ENCODE measurements at regions not wholly inside any gene's neighbourhood (a gene's known extent, or its start where the extent isn't known, plus 50 kb on each side); places are given as distances from the start of the nearest gene placed in this dataset.

- Mint-ChIP-seq H3K4me1 (ENCODE audit: low read depth) (no peaks in the 10 kb centered on the region), H3K27ac (no peak overlapping the region), H3K9me3 (no peaks in the 10 kb centered on the region), H3K36me3 (ENCODE audit: low read depth) (no peaks in the 10 kb centered on the region), H3K27me3 (ENCODE audit: insufficient read depth) (peaks cover 7% of the 10 kb centered on the region), H3K4me3 (no peak overlapping the region)
- DNase-seq (ENCODE audit: low spot score): no peak
- intact Hi-C loops (cut with micrococcal nuclease): no loop called here
Measured at GRCh38 chr6:144877118-144877517, 592.0 kb downstream of the UTRN start.

DNA sequence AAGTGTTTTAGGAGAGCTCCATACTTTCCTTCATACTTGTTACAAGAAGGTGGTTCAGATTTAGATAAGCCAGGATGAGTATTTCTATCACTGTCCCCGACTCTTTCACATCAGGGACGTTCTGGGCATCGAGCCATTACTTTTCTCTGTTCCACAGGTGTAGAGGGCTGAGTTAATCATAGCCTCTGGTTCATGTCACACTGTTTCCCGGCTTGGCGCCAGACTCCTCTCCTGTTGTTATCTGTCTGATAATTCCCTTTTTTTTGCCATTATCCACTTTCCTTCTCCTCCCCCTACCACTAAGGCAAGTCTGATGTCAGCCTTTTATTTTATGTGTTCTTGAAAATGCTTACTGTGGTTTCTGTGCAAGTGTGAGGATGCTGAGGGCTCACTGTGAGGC, 593.4 kb downstream of the UTRN start:
- H3K4me3 Mint-ChIP-seq: no peak overlapping the region
- H3K36me3 Mint-ChIP-seq (ENCODE audit: low read depth): no peaks in the 10 kb centered on the region
- intact Hi-C loops (cut with micrococcal nuclease): no loop called here
- no peaks in the 10 kb centered on the region for H3K4me1 Mint-ChIP-seq (ENCODE audit: low read depth)
- no peaks in the 10 kb centered on the region for H3K9me3 Mint-ChIP-seq
- H3K27ac Mint-ChIP-seq: no peak overlapping the region
- no peak for DNase-seq (ENCODE audit: low spot score)
- H3K27me3 Mint-ChIP-seq (ENCODE audit: insufficient read depth): peaks cover 7% of the 10 kb centered on the region

DNA sequence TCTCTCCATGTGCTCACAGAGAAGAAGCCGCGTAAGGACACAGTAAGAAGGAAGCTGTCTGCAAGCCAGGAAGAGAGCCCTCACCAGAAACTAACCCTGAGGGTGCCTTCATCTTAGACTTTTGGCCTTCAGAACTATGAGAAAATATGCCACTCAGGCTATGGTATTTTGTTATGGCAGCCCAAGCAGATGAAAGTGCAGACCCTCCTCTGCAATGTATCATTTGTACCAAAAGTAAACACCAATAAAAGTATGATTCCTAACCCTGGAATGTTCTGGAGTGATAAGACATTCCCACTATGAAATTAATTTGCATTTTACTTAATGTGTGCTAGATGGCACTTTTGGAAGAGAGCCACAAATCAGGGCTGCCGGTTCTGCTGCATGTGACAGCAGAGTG, 594.3 kb downstream of the UTRN start:
- Mint-ChIP-seq H3K27me3 (ENCODE audit: insufficient read depth) (peaks cover 7% of the 10 kb centered on the region), H3K4me1 (ENCODE audit: low read depth) (no peaks in the 10 kb centered on the region), H3K36me3 (ENCODE audit: low read depth) (no peaks in the 10 kb centered on the region), H3K4me3 (no peak overlapping the region), H3K9me3 (no peaks in the 10 kb centered on the region), H3K27ac (no peak overlapping the region)
- DNase-seq (ENCODE audit: low spot score): no peak
- intact Hi-C loops (cut with micrococcal nuclease): no loop called here

GRCh38 chr6:144882425-144882824, 597.3 kb downstream of the UTRN start:
- H3K9me3 Mint-ChIP-seq: no peaks in the 10 kb centered on the region
- no peaks in the 10 kb centered on the region for H3K36me3 Mint-ChIP-seq (ENCODE audit: low read depth)
- no peak for DNase-seq (ENCODE audit: low spot score)
- no peak overlapping the region for H3K4me3 Mint-ChIP-seq
- H3K27ac Mint-ChIP-seq: no peak overlapping the region
- peaks cover 12% of the 10 kb centered on the region for H3K27me3 Mint-ChIP-seq (ENCODE audit: insufficient read depth)
- intact Hi-C loops (cut with micrococcal nuclease): no loop called here
- H3K4me1 Mint-ChIP-seq (ENCODE audit: low read depth): no peaks in the 10 kb centered on the region

DNA sequence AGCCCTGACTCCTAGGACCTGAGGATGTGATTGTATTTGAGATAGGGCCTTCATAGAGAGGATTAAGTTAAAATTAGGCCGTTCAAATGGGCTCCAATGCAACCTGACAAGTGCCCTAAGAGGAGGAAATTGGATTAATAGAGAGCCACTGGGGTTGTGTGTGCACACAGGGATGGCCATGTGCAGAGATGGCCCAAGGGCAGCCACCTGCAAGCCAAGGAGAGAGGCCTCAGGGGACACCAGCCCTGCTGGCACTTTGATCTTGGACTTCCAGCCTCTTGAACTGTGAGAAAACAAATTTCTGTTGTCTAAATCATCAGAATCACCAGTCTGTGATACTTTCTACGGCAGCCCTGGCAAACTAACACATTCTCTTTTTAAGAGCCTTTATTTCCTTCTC, 598.8 kb downstream of the UTRN start:
- no peaks in the 10 kb centered on the region for H3K36me3 Mint-ChIP-seq (ENCODE audit: low read depth)
- DNase-seq (ENCODE audit: low spot score): no peak
- H3K27me3 Mint-ChIP-seq (ENCODE audit: insufficient read depth): peaks cover 12% of the 10 kb centered on the region
- H3K27ac Mint-ChIP-seq: no peak overlapping the region
- no peaks in the 10 kb centered on the region for H3K4me1 Mint-ChIP-seq (ENCODE audit: low read depth)
- H3K9me3 Mint-ChIP-seq: no peaks in the 10 kb centered on the region
- no peak overlapping the region for H3K4me3 Mint-ChIP-seq
- intact Hi-C loops (cut with micrococcal nuclease): no loop called here

DNA sequence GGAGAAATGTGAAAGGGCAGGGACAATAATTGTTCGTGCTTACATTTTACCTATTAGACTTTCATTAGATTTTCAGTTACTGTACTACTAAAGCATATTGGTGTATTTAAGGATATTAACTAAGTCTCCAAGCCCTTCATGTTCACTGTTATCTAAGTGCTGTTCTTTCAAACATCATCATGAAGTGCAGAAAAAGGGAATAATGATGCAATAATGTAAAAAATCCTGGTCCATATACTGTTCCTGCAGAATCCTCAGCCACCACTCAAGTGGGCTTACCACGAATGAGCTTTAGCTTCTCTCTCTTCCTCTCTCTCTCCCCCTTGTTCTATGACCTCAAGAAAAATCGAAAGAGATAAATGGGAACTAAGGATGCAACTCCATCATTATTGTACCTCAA, 600.7 kb downstream of the UTRN start:
- H3K4me3 Mint-ChIP-seq: no peak overlapping the region

DNA sequence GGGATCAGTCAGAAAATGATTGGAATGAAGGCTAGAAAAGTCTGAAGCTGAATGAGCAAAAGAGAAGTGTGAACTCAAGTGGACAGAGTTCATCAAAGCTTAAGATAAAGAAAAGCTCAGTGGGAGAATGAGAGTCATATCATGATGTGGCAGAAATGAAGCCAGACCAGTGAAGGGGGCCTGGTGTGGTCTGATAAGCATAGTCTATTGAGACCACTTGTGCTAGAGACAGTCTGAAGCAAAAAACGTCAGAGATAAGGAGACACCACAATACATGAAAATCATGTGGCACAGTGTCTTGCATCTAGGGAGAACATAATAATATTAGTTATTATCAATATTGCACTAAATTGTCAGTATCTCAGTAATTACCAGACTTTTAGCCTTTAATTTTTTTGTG, 601.5 kb downstream of the UTRN start:
- no peaks in the 10 kb centered on the region for H3K9me3 Mint-ChIP-seq
- no peak overlapping the region for H3K27ac Mint-ChIP-seq
- H3K36me3 Mint-ChIP-seq (ENCODE audit: low read depth): no peaks in the 10 kb centered on the region
- H3K27me3 Mint-ChIP-seq (ENCODE audit: insufficient read depth): peaks cover 11% of the 10 kb centered on the region
- no peak for DNase-seq (ENCODE audit: low spot score)
- no peaks in the 10 kb centered on the region for H3K4me1 Mint-ChIP-seq (ENCODE audit: low read depth)
- intact Hi-C loops (cut with micrococcal nuclease): no loop called here
- H3K4me3 Mint-ChIP-seq: no peak overlapping the region

More for the DNA sequence above, 600.7 kb downstream of the UTRN start:
- no peaks in the 10 kb centered on the region for H3K36me3 Mint-ChIP-seq (ENCODE audit: low read depth)
- H3K27ac Mint-ChIP-seq: no peak overlapping the region
- intact Hi-C loops (cut with micrococcal nuclease): no loop called here
- no peaks in the 10 kb centered on the region for H3K9me3 Mint-ChIP-seq
- peaks cover 11% of the 10 kb centered on the region for H3K27me3 Mint-ChIP-seq (ENCODE audit: insufficient read depth)
- no peaks in the 10 kb centered on the region for H3K4me1 Mint-ChIP-seq (ENCODE audit: low read depth)
- no peak for DNase-seq (ENCODE audit: low spot score)

DNA sequence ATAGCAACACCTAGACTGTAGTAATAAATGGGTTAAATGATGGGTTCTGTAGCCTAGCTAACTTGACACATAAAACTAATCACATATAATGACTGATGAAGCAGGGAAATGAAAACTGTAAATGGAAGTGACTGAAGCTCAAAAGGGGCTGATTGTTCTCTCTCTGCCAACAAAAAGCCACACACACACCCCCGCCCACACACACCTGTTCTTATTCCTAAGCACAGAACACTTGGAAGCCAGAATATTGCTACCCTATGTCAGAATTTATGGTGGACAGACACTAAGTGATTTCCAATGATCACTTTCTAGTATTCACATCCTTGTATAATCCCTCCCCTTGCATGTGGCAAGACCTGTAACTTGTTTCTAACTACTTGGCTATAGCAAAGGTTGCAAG, 603.5 kb downstream of the UTRN start:
- Mint-ChIP-seq H3K27me3 (ENCODE audit: insufficient read depth) (peaks cover 11% of the 10 kb centered on the region), H3K36me3 (ENCODE audit: low read depth) (no peaks in the 10 kb centered on the region), H3K9me3 (no peaks in the 10 kb centered on the region), H3K4me1 (ENCODE audit: low read depth) (no peaks in the 10 kb centered on the region), H3K27ac (no peak overlapping the region), H3K4me3 (no peak overlapping the region)
- DNase-seq (ENCODE audit: low spot score): no peak
- intact Hi-C loops (cut with micrococcal nuclease): no loop called here

GRCh38 chr6:144893680-144894151, 608.6 kb downstream of the UTRN start:
- H3K9me3 Mint-ChIP-seq: no peaks in the 10 kb centered on the region
- H3K27ac Mint-ChIP-seq: no peak overlapping the region
- H3K4me3 Mint-ChIP-seq: no peak overlapping the region
- DNase-seq (ENCODE audit: low spot score): no peak
- H3K27me3 Mint-ChIP-seq (ENCODE audit: insufficient read depth): peaks cover 6% of the 10 kb centered on the region
- no peaks in the 10 kb centered on the region for H3K4me1 Mint-ChIP-seq (ENCODE audit: low read depth)
- H3K36me3 Mint-ChIP-seq (ENCODE audit: low read depth): no peaks in the 10 kb centered on the region
- intact Hi-C loops (cut with micrococcal nuclease): no loop called here

- no peaks in the 10 kb centered on the region for H3K36me3 Mint-ChIP-seq (ENCODE audit: low read depth)
- peaks cover 4% of the 10 kb centered on the region for H3K27me3 Mint-ChIP-seq (ENCODE audit: insufficient read depth)
- no peak for DNase-seq (ENCODE audit: low spot score)
- no peaks in the 10 kb centered on the region for H3K4me1 Mint-ChIP-seq (ENCODE audit: low read depth)
- no peak overlapping the region for H3K4me3 Mint-ChIP-seq
- H3K9me3 Mint-ChIP-seq: no peaks in the 10 kb centered on the region
- H3K27ac Mint-ChIP-seq: no peak overlapping the region
- intact Hi-C loops (cut with micrococcal nuclease): no loop called here
Measured at GRCh38 chr6:144894240-144894639, 609.1 kb downstream of the UTRN start.

- peaks cover 4% of the 10 kb centered on the region for H3K27me3 Mint-ChIP-seq (ENCODE audit: insufficient read depth)
- intact Hi-C loops (cut with micrococcal nuclease): no loop called here
- DNase-seq (ENCODE audit: low spot score): no peak
- no peak overlapping the region for H3K27ac Mint-ChIP-seq
- no peaks in the 10 kb centered on the region for H3K36me3 Mint-ChIP-seq (ENCODE audit: low read depth)
- no peaks in the 10 kb centered on the region for H3K9me3 Mint-ChIP-seq
- H3K4me3 Mint-ChIP-seq: no peak overlapping the region
- no peaks in the 10 kb centered on the region for H3K4me1 Mint-ChIP-seq (ENCODE audit: low read depth)
Measured at GRCh38 chr6:144895313-144896278, 610.5 kb downstream of the UTRN start.

GRCh38 chr6:144896289-144896688, 611.2 kb downstream of the UTRN start:
- Mint-ChIP-seq H3K36me3 (ENCODE audit: low read depth) (no peaks in the 10 kb centered on the region), H3K27ac (no peak overlapping the region), H3K4me1 (ENCODE audit: low read depth) (no peaks in the 10 kb centered on the region), H3K27me3 (ENCODE audit: insufficient read depth) (peaks cover 8% of the 10 kb centered on the region), H3K9me3 (no peaks in the 10 kb centered on the region), H3K4me3 (no peak overlapping the region)
- intact Hi-C loops (cut with micrococcal nuclease): no loop called here
- no peak for DNase-seq (ENCODE audit: low spot score)

- no peak for DNase-seq (ENCODE audit: low spot score)
- Mint-ChIP-seq H3K4me1 (ENCODE audit: low read depth) (no peaks in the 10 kb centered on the region), H3K27me3 (ENCODE audit: insufficient read depth) (peaks cover 8% of the 10 kb centered on the region), H3K36me3 (ENCODE audit: low read depth) (no peaks in the 10 kb centered on the region), H3K27ac (no peak overlapping the region), H3K9me3 (no peaks in the 10 kb centered on the region), H3K4me3 (no peak overlapping the region)
- intact Hi-C loops (cut with micrococcal nuclease): no loop called here
Measured at GRCh38 chr6:144896871-144897270, 611.7 kb downstream of the UTRN start.

Data from activated T-helper 1 cell treated with anti-CD3 and anti-CD28 coated beads, Interleukin-12 subunit alpha, Interleukin-12 subunit beta, Interleukin-2, Interleukin-4 antibody, amounts not matched to agents 30 ng/mL and 10 ng/mL and 1 ng/mL, durations not matched to agents 14 hours and 24 hours and 36 hours (primary cell).